Liver (tissue), 8 donors: ENCODE measurements at regions not wholly inside any gene's neighbourhood (a gene's known extent, or its start where the extent isn't known, plus 50 kb on each side); places are given as distances from the start of the nearest gene placed in this dataset.

Source experiments
- DNase-seq: peaks from one replicate; pipeline ENCODE4 v3.0.0-alpha.2; 2017; ENCODE audit warnings: low spot score
- H3K27ac ChIP-seq, 2 donors: one replicate each; pipeline ENCODE4 v1.7.0; 2013; ENCODE audit warnings: inconsistent platforms in 2 of 2, low read length in 2 of 2, control low read depth in 1 of 2, low read depth in 1 of 2, mild to moderate bottlenecking in 1 of 2
- H3K27me3 ChIP-seq, 4 donors: one replicate each; pipeline versions ENCODE4 v1.6.1 to v1.7.0; 2013; ENCODE audit warnings: low read length in 3 of 4, inconsistent platforms in 1 of 4, mild to moderate bottlenecking in 1 of 4, moderate library complexity in 1 of 4; ENCODE audit not compliant: control insufficient read depth in 4 of 4, insufficient read depth in 4 of 4
- H3K36me3 ChIP-seq, 4 donors: one replicate each; pipeline versions ENCODE4 v1.6.1 to v1.7.0; 2013; ENCODE audit warnings: low read length in 3 of 4, mild to moderate bottlenecking in 3 of 4, low read depth in 1 of 4, moderate library complexity in 1 of 4; ENCODE audit not compliant: control insufficient read depth in 4 of 4, insufficient read depth in 3 of 4
- H3K4me1 ChIP-seq, 4 donors: one replicate each; pipeline versions ENCODE4 v1.6.1 to v1.7.0; 2013; ENCODE audit warnings: low read length in 3 of 4, mild to moderate bottlenecking in 3 of 4, moderate library complexity in 1 of 4; ENCODE audit not compliant: control insufficient read depth in 4 of 4, insufficient read depth in 4 of 4
- H3K4me3 ChIP-seq, 3 donors: one replicate each; pipeline versions ENCODE4 v1.6.1 to v1.7.0; 2013; ENCODE audit warnings: low read length in 3 of 3, control low read depth in 1 of 3, low read depth in 1 of 3, mild to moderate bottlenecking in 1 of 3
- H3K9ac ChIP-seq, 2 donors: one replicate each; pipeline ENCODE4 v1.7.0; 2013; ENCODE audit warnings: low read length in 2 of 2, mild to moderate bottlenecking in 2 of 2, moderate library complexity in 2 of 2, control low read depth in 1 of 2, low read depth in 1 of 2
- H3K9me3 ChIP-seq, 4 donors: one replicate each; pipeline versions ENCODE4 v1.6.1 to v1.7.0; 2013; ENCODE audit warnings: low read length in 3 of 4; ENCODE audit not compliant: control insufficient read depth in 4 of 4
- ATF3 ChIP-seq: IDR thresholded peaks from 2 replicates; pipeline ENCODE4 v1.6.1; 2016; ENCODE audit warnings: antibody characterized with exemption
- CTCF ChIP-seq: fragments of 150-350 bp; IDR thresholded peaks from 2 replicates; pipeline ENCODE4 v1.5.1; 2017; ENCODE audit warnings: improper control_type of control experiment, low read depth, low read length; ENCODE audit not compliant: missing input control
- EGR1 ChIP-seq, 2 donors: IDR thresholded peaks; 2 replicates each; pipeline ENCODE4 v1.6.1; 2016 to 2018; ENCODE audit warnings: antibody characterized with exemption in 2 of 2, low read depth in 2 of 2
- FOXA1 ChIP-seq: IDR thresholded peaks from 2 replicates; pipeline ENCODE4 v1.6.1; 2016; ENCODE audit warnings: antibody characterized with exemption
- GABPA ChIP-seq, 2 donors: IDR thresholded peaks in 1 of 2; conservative IDR thresholded peaks in 1 of 2; 2 replicates each; pipeline ENCODE4 v1.6.1; 2016; ENCODE audit warnings: antibody characterized with exemption in 2 of 2, mild to moderate bottlenecking in 1 of 2, moderate library complexity in 1 of 2
- HNF4A ChIP-seq, 2 donors: conservative IDR thresholded peaks; 2 replicates each; pipeline ENCODE4 v1.6.1; 2016; ENCODE audit warnings: antibody characterized with exemption in 2 of 2, mild to moderate bottlenecking in 2 of 2
- HNF4G ChIP-seq: IDR thresholded peaks from 2 replicates; pipeline ENCODE4 v1.6.1; 2016; ENCODE audit warnings: antibody characterized with exemption
- MAX ChIP-seq: IDR thresholded peaks from 2 replicates; pipeline ENCODE4 v1.6.1; 2016; ENCODE audit warnings: antibody characterized with exemption
- NR2F2 ChIP-seq: IDR thresholded peaks from 2 replicates; pipeline ENCODE4 v1.6.1; 2016; ENCODE audit warnings: antibody characterized with exemption
- RAD21 ChIP-seq, 2 donors: IDR thresholded peaks; 2 replicates each; pipeline ENCODE4 v1.6.1; 2016; ENCODE audit warnings: antibody characterized with exemption in 2 of 2, mild to moderate bottlenecking in 2 of 2
- REST ChIP-seq: IDR thresholded peaks from 2 replicates; pipeline ENCODE4 v1.6.1; 2016; ENCODE audit warnings: antibody characterized with exemption, mild to moderate bottlenecking
- RXRA ChIP-seq, 2 donors: IDR thresholded peaks; 2 replicates each; pipeline ENCODE4 v1.6.1; 2017 to 2018; ENCODE audit warnings: antibody characterized with exemption in 2 of 2, mild to moderate bottlenecking in 1 of 2
- SP1 ChIP-seq: IDR thresholded peaks from 2 replicates; pipeline ENCODE4 v1.6.1; 2018; ENCODE audit warnings: antibody characterized with exemption, mild to moderate bottlenecking
- TAF1 ChIP-seq: conservative IDR thresholded peaks from 2 replicates; pipeline ENCODE4 v1.6.1; 2016; ENCODE audit warnings: antibody characterized with exemption, mild to moderate bottlenecking
- YY1 ChIP-seq: IDR thresholded peaks from 2 replicates; pipeline ENCODE4 v1.6.1; 2016; ENCODE audit warnings: antibody characterized with exemption, mild to moderate bottlenecking
- ZBTB33 ChIP-seq: IDR thresholded peaks from 2 replicates; pipeline ENCODE4 v1.6.1; 2016; ENCODE audit warnings: antibody characterized with exemption
- WGBS: extraction: QIAGEN DNeasy Blood & Tissue Kit; methylation state at CpG from one replicate; pipeline ENCODE4 v1.1.7; 2013; 5-methylcytosine and 5-hydroxymethylcytosine counted together
- donor health status: healthy.
- donor health status: healthy.
- donor health status: healthy.
- donor health status: healthy.
- donor health status: healthy.

GRCh38 chr2:150320608-150321007 lies 166.9 kb downstream of the RND3 start:
- DNase-seq, result no peak
- Histone ChIP-seq H3K4me1 (peaks cover 2 to 12% (median 7%) of the 10 kb centered on the region in 4 donors), H3K36me3 (no peaks in the 10 kb centered on the region), H3K4me3 (no peak overlapping the region), H3K9ac (no peak overlapping the region), H3K9me3 (no peaks in the 10 kb centered on the region), H3K27ac (no peak overlapping the region), H3K27me3 (no peaks in the 10 kb centered on the region)
- WGBS, result 60% methylated on average over 1 of the region's 1 CpG
- no peak for TF ChIP-seq TAF1
- TF ChIP-seq RXRA (IDR thresholded peaks at IDR 0.05), result peak in 1 of 2 donors; percentile 17
- peak in 1 of 2 donors; percentile 25 for TF ChIP-seq HNF4A (conservative IDR thresholded peaks at IDR 0.05)

- 73% methylated on average over 4 of the region's 4 CpGs for WGBS
- H3K9ac ChIP-seq, result no peak overlapping the region
- no peaks in the 10 kb centered on the region for H3K9me3 ChIP-seq
- no peak overlapping the region for H3K4me3 ChIP-seq
- peak overlapping the region; percentile 17 to 50 for H3K27ac ChIP-seq
- DNase-seq, result no peak
- no peaks in the 10 kb centered on the region for H3K27me3 ChIP-seq
- no peaks in the 10 kb centered on the region for H3K36me3 ChIP-seq
- no peak for TF ChIP-seq TAF1
- TF ChIP-seq RXRA (IDR thresholded peaks at IDR 0.05), result no peak
- TF ChIP-seq HNF4G, result no peak
- TF ChIP-seq RAD21 (IDR thresholded peaks at IDR 0.05), result peak in 1 of 2 donors; percentile 9
- TF ChIP-seq YY1, result no peak
- TF ChIP-seq EGR1 (IDR thresholded peaks at IDR 0.05; ENCODE audit: low read depth in 2 of 2), result no peak
- no peak for TF ChIP-seq ATF3
- no peak for TF ChIP-seq CTCF
- no peak for TF ChIP-seq NR2F2
- no peak for TF ChIP-seq GABPA (IDR thresholded peaks at IDR 0.05 in 1 of 2, conservative IDR thresholded peaks at IDR 0.05 in 1 of 2)
- TF ChIP-seq FOXA1, result no peak
- TF ChIP-seq ZBTB33, result no peak
- no peak for TF ChIP-seq MAX
- TF ChIP-seq SP1, result no peak
- TF ChIP-seq REST, result no peak
- TF ChIP-seq HNF4A (conservative IDR thresholded peaks at IDR 0.05), result peak; percentile 32 to 79
- H3K4me1 ChIP-seq, result peaks cover 2 to 12% (median 7%) of the 10 kb centered on the region in 4 donors
These were observed 167.6 kb downstream of the RND3 start for GRCh38 chr2:150319658-150320555.
